ENCODE measurements at regions not wholly inside any gene's neighbourhood (a gene's known extent, or its start where the extent isn't known, plus 50 kb on each side); places are given as distances from the start of the nearest gene placed in this dataset.

GRCh38 chr4:123190176-123190575 lies 206.4 kb upstream of the SPRY1 start:
- Histone ChIP-seq H3K36me3 (no peaks in the 10 kb centered on the region), H3K4me3 (no peak overlapping the region), H3K27ac (no peak overlapping the region), H3K9me3 (no peaks in the 10 kb centered on the region), H3K4me1 (replicated peaks) (no peaks in the 10 kb centered on the region), H3K27me3 (replicated peaks; ENCODE audit: insufficient read depth) (no peaks in the 10 kb centered on the region)
- DNase-seq (ENCODE audit: low spot score), result no peak
- WGBS, result 74% methylated on average over 5 of the region's 5 CpGs
- intact Hi-C loops (cut with DNase I), result no loop called here
- TF ChIP-seq POLR2A (IDR thresholded peaks at IDR 0.05), result no peak
- no peak for TF ChIP-seq POLR2AphosphoS5 (IDR thresholded peaks at IDR 0.05)
- TF ChIP-seq, protein P1, sequence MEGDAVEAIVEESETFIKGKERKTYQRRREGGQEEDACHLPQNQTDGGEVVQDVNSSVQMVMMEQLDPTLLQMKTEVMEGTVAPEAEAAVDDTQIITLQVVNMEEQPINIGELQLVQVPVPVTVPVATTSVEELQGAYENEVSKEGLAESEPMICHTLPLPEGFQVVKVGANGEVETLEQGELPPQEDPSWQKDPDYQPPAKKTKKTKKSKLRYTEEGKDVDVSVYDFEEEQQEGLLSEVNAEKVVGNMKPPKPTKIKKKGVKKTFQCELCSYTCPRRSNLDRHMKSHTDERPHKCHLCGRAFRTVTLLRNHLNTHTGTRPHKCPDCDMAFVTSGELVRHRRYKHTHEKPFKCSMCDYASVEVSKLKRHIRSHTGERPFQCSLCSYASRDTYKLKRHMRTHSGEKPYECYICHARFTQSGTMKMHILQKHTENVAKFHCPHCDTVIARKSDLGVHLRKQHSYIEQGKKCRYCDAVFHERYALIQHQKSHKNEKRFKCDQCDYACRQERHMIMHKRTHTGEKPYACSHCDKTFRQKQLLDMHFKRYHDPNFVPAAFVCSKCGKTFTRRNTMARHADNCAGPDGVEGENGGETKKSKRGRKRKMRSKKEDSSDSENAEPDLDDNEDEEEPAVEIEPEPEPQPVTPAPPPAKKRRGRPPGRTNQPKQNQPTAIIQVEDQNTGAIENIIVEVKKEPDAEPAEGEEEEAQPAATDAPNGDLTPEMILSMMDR (IDR thresholded peaks at IDR 0.05), result no peak

DNA sequence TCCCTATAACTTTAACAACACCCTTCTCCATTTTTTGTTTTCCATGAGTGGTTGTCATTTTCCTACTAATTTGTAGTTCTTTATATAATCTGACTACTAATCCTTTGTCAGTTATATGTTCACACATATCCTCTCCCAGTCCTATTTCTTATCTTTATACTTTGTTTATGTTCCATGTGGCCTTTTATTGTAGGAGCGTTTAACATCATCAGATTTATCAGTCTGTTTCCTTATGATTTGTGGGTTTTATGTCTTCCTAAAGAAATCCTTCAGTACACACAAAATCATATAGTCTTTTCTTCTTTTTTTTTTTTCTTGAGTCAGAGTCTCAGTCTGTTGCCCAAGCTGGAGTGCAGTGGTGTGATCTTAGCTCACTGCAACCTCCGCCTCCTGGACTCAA lies 204.9 kb upstream of the SPRY1 start:
- Histone ChIP-seq H3K4me1 (replicated peaks) (no peaks in the 10 kb centered on the region), H3K9me3 (no peaks in the 10 kb centered on the region), H3K36me3 (no peaks in the 10 kb centered on the region), H3K27ac (no peak overlapping the region), H3K27me3 (replicated peaks; ENCODE audit: insufficient read depth) (no peaks in the 10 kb centered on the region), H3K4me3 (no peak overlapping the region)
- WGBS, result 61% methylated on average over 2 of the region's 2 CpGs
- no peak for TF ChIP-seq POLR2AphosphoS5 (IDR thresholded peaks at IDR 0.05)
- TF ChIP-seq POLR2A (IDR thresholded peaks at IDR 0.05), result no peak
- DNase-seq (ENCODE audit: low spot score), result no peak
- intact Hi-C loops (cut with DNase I), result no loop called here

DNA sequence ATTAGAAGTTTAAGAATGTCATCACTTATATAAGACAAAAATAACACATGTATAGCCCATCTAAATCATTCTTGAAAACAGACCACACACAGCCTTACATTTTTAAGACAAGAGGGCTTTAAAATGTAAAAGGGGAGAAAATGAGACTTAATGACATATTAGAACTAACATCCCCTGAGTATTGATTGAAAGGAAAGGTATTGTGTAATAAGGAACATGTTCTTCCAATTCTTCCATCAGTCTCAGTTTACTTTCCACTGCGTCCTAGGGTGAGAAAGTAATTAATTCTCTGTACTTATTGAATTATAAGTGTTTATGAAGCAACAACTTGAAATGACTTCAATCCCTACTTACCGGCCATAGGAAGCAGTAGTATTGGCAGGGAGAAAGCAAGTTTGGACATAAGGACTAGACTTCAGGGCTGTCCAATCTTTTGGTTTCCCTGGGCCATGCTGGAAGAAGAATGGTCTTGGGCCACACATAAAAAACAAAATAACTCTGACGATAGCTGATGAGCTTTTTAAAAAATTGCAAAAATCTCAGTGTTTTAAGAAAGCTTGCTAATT lies 202.7 kb upstream of the SPRY1 start:
- H3K36me3 ChIP-seq, result no peaks in the 10 kb centered on the region
- no peak overlapping the region for H3K4me3 ChIP-seq
- H3K4me1 ChIP-seq (replicated peaks), result no peaks in the 10 kb centered on the region
- TF ChIP-seq POLR2AphosphoS5 (IDR thresholded peaks at IDR 0.05) (no peak), POLR2A (IDR thresholded peaks at IDR 0.05) (no peak)
- TF ChIP-seq, protein P1 (IDR thresholded peaks at IDR 0.05), result no peak
- intact Hi-C loops (cut with DNase I), result no loop called here
- WGBS, result 74% methylated on average over 3 of the region's 3 CpGs
- H3K27ac ChIP-seq, result no peak overlapping the region
- no peaks in the 10 kb centered on the region for H3K9me3 ChIP-seq
- no peak for DNase-seq (ENCODE audit: low spot score)
- no peaks in the 10 kb centered on the region for H3K27me3 ChIP-seq (replicated peaks; ENCODE audit: insufficient read depth)

- no peaks in the 10 kb centered on the region for H3K27me3 ChIP-seq (replicated peaks; ENCODE audit: insufficient read depth)
- H3K27ac ChIP-seq, result no peak overlapping the region
- intact Hi-C loops (cut with DNase I), result no loop called here
- TF ChIP-seq POLR2A (IDR thresholded peaks at IDR 0.05) (no peak), POLR2AphosphoS5 (IDR thresholded peaks at IDR 0.05) (no peak)
- TF ChIP-seq, protein P1 (IDR thresholded peaks at IDR 0.05), result no peak
- 96% methylated on average over 2 of the region's 2 CpGs for WGBS
- no peaks in the 10 kb centered on the region for H3K9me3 ChIP-seq
- no peaks in the 10 kb centered on the region for H3K4me1 ChIP-seq (replicated peaks)
- no peaks in the 10 kb centered on the region for H3K36me3 ChIP-seq
- no peak overlapping the region for H3K4me3 ChIP-seq
- DNase-seq (ENCODE audit: low spot score), result no peak
Observed at GRCh38 chr4:123198706-123199105, 197.9 kb upstream of the SPRY1 start.

DNA sequence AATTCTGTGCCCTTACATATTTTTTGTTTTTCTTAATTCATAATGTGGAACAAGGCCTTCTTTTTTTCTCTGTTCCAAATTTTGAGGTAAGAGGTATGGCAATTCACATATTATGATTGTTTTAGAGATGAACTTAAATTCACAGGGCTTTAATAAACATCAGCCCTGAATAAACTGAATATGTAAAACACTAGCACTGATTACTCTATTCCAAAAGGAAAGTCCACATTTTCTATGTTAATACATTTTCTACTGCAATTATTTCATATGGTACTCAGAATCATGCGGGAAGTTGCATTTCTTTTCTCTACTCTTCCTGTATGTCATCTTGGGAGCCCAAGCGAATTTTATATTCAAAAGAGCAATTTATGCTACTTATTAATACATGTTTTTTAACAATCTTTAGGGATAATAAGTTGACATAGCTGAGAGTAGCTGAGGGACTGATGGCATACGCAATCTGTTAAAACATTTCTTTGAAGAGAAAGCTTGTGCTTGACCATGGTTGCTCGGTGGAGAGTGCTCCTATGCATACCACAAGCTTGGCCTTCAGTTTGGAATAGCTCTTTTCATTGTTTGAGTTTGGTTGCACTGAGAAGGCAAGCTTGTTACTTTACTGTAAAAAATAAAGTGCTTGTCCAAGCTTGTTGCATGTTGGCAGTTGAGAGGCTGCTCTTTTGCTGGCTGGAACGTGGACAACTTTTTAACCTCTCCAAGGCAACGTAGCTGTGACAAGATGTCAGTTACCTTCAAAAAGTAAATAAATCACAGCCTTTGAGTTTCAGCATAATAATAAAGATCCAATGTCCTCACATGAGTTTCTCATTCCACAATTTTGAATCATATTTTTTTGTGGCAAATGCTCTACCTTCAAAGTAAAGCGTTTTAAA lies 196.3 kb upstream of the SPRY1 start:
- 55% methylated on average over 7 of the region's 7 CpGs for WGBS
- Histone ChIP-seq H3K4me3 (no peak overlapping the region), H3K9me3 (no peaks in the 10 kb centered on the region), H3K27ac (no peak overlapping the region), H3K4me1 (replicated peaks) (no peaks in the 10 kb centered on the region), H3K36me3 (no peaks in the 10 kb centered on the region), H3K27me3 (replicated peaks; ENCODE audit: insufficient read depth) (no peaks in the 10 kb centered on the region)
- peak; percentile 40 for DNase-seq (ENCODE audit: low spot score)
- intact Hi-C loops (cut with DNase I), result no loop called here
- TF ChIP-seq, protein P1 (IDR thresholded peaks at IDR 0.05), result no peak
- TF ChIP-seq POLR2AphosphoS5 (IDR thresholded peaks at IDR 0.05), result peak; percentile 36
